Mesothelial cell of epicardium (in vitro differentiated cells): ENCODE measurements at regions not wholly inside any gene's neighbourhood (a gene's known extent, or its start where the extent isn't known, plus 50 kb on each side); places are given as distances from the start of the nearest gene placed in this dataset.

Source experiments
- DNase-seq, 2 experiments: peaks; one replicate each; pipeline ENCODE4 v3.0.0; 2021; ENCODE audit warnings: low spot score in 2 of 2; ENCODE audit not compliant: unreplicated experiment in 2 of 2
- H3K27ac Mint-ChIP-seq: 2 replicates; pipeline ENCODE4 v1.8.0; 2021; ENCODE audit warnings: mixed read lengths
- H3K27me3 Mint-ChIP-seq: 2 replicates; pipeline ENCODE4 v1.8.0; 2021; ENCODE audit warnings: low read depth, mixed read lengths
- H3K36me3 Mint-ChIP-seq: 2 replicates; pipeline ENCODE4 v1.8.0; 2021; ENCODE audit warnings: mixed read lengths
- H3K4me1 Mint-ChIP-seq: 2 replicates; pipeline ENCODE4 v1.8.0; 2021; ENCODE audit warnings: mixed read lengths
- H3K4me3 Mint-ChIP-seq: 2 replicates; pipeline ENCODE4 v1.8.0; 2021; ENCODE audit warnings: mild to moderate bottlenecking, moderate library complexity, mixed read lengths
- H3K9me3 Mint-ChIP-seq: 2 replicates; pipeline ENCODE4 v1.8.0; 2021; ENCODE audit warnings: mixed read lengths
- CTCF ChIP-seq: fragments of 200-600 bp; sonication (generic); IDR thresholded peaks from one replicate; pipeline ENCODE4 v1.5.0; 2021; ENCODE audit warnings: antibody characterized with exemption; ENCODE audit not compliant: unreplicated experiment

- Mint-ChIP-seq H3K36me3 (peaks cover under 1% of the 10 kb centered on the region), H3K27me3 (no peaks in the 10 kb centered on the region), H3K9me3 (no peaks in the 10 kb centered on the region), H3K4me1 (peaks cover 66% of the 10 kb centered on the region), H3K4me3 (no peak overlapping the region), H3K27ac (peak overlapping the region; percentile 97)
- TF ChIP-seq CTCF, result no peak
- DNase-seq, result no peak
These were observed 150.2 kb downstream of the SMAD6 start for GRCh38 chr15:66852064-66852905.

- peaks cover 2% of the 10 kb centered on the region for H3K36me3 Mint-ChIP-seq
- H3K4me1 Mint-ChIP-seq, result peaks cover 54% of the 10 kb centered on the region
- no peak overlapping the region for H3K4me3 Mint-ChIP-seq
- H3K27ac Mint-ChIP-seq, result peak overlapping the region; percentile 83
- peak in 1 of 2 experiments; percentile 36 for DNase-seq
- no peaks in the 10 kb centered on the region for H3K27me3 Mint-ChIP-seq
- H3K9me3 Mint-ChIP-seq, result no peaks in the 10 kb centered on the region
- no peak for TF ChIP-seq CTCF
These were observed 152.3 kb downstream of the SMAD6 start for GRCh38 chr15:66854012-66854965.

GRCh38 chr15:66855041-66855440 lies 153.0 kb downstream of the SMAD6 start:
- Mint-ChIP-seq H3K27ac (peak overlapping the region; percentile 83), H3K36me3 (peaks cover 2% of the 10 kb centered on the region), H3K4me1 (peaks cover 47% of the 10 kb centered on the region), H3K9me3 (no peaks in the 10 kb centered on the region), H3K4me3 (no peak overlapping the region), H3K27me3 (no peaks in the 10 kb centered on the region)
- TF ChIP-seq CTCF, result no peak
- no peak for DNase-seq

- H3K36me3 Mint-ChIP-seq, result peaks cover 2% of the 10 kb centered on the region
- no peak for DNase-seq
- no peak overlapping the region for H3K4me3 Mint-ChIP-seq
- H3K27ac Mint-ChIP-seq, result peak overlapping the region; percentile 49
- H3K4me1 Mint-ChIP-seq, result peaks cover 32% of the 10 kb centered on the region
- TF ChIP-seq CTCF, result no peak
- no peaks in the 10 kb centered on the region for H3K27me3 Mint-ChIP-seq
- H3K9me3 Mint-ChIP-seq, result no peaks in the 10 kb centered on the region
These were observed 155.7 kb downstream of the SMAD6 start for GRCh38 chr15:66857694-66858093.

GRCh38 chr15:66858423-66859207 lies 156.6 kb downstream of the SMAD6 start:
- H3K27ac Mint-ChIP-seq, result no peak overlapping the region
- H3K9me3 Mint-ChIP-seq, result no peaks in the 10 kb centered on the region
- no peak for DNase-seq
- H3K36me3 Mint-ChIP-seq, result peaks cover 2% of the 10 kb centered on the region
- peaks cover 30% of the 10 kb centered on the region for H3K4me1 Mint-ChIP-seq
- no peaks in the 10 kb centered on the region for H3K27me3 Mint-ChIP-seq
- no peak overlapping the region for H3K4me3 Mint-ChIP-seq
- no peak for TF ChIP-seq CTCF
